Stomach (tissue), 8 donors: ENCODE measurements at regions not wholly inside any gene's neighbourhood (a gene's known extent, or its start where the extent isn't known, plus 50 kb on each side); places are given as distances from the start of the nearest gene placed in this dataset.
A peak's percentile ranks its signal among the peaks of the same experiment; 100 is the strongest.

Source experiments
- DNase-seq, 2 donors: peaks; one replicate each; pipeline versions ENCODE4 v3.0.0 to v3.0.0-alpha.2; 2013 to 2019
- H3K27ac ChIP-seq, 5 donors: fragments of 200-600 bp in 4 of 5; sonication (generic) in 4 of 5; one replicate each; pipeline ENCODE4 v1.5.1; 2013 to 2019; ENCODE audit warnings: mild to moderate bottlenecking in 1 of 5, moderate library complexity in 1 of 5
- H3K27me3 ChIP-seq, 3 donors: fragments of 200-600 bp; sonication (generic); one replicate each; pipeline ENCODE4 v1.5.1; 2017 to 2019; ENCODE audit warnings: mixed run types in 1 of 3
- H3K36me3 ChIP-seq, 4 donors: fragments of 200-600 bp; sonication (generic); 1 replicate in 3 of 4; 2 replicates in 1 of 4; pipeline ENCODE4 v1.5.1; 2016 to 2019
- H3K4me1 ChIP-seq, 4 donors: fragments of 200-600 bp; sonication (generic); one replicate each; pipeline ENCODE4 v1.5.1; 2016 to 2019
- H3K4me3 ChIP-seq, 4 donors: fragments of 200-600 bp; sonication (generic) in 3 of 4; one replicate each; pipeline ENCODE4 v1.5.1; 2016 to 2019; ENCODE audit warnings: mild to moderate bottlenecking in 1 of 4
- H3K9me3 ChIP-seq, 4 donors: fragments of 200-600 bp; sonication (generic); one replicate each; pipeline ENCODE4 v1.5.1; 2016 to 2019
- EP300 ChIP-seq: sonication (generic); formaldehyde crosslinking; IDR thresholded peaks from one replicate; pipeline ENCODE4 v1.6.1; 2017; ENCODE audit warnings: antibody characterized with exemption
- POLR2A ChIP-seq, 4 donors: fragments of 450-650 bp; IDR thresholded peaks; one replicate each; pipeline ENCODE4 v1.6.1; 2016; ENCODE audit warnings: antibody characterized with exemption in 4 of 4, control low read depth in 2 of 4, mild to moderate bottlenecking in 1 of 4, moderate library complexity in 1 of 4
- POLR2AphosphoS5 ChIP-seq, 3 donors: sonication (generic); formaldehyde crosslinking; IDR thresholded peaks; one replicate each; pipeline ENCODE4 v1.6.1; 2016; ENCODE audit warnings: antibody characterized with exemption in 3 of 3
- WGBS, 5 donors: extraction: QIAGEN DNeasy Blood & Tissue Kit in 3 of 5; methylation state at CpG; one replicate each; pipeline versions ENCODE4 v1.1.5 to v1.1.7; 2013 to 2018; 5-methylcytosine and 5-hydroxymethylcytosine counted together
- intact Hi-C: fragments of 100-400 bp; cut with DNase I; formaldehyde crosslinking; loops from one replicate; pipeline ENCODE4 v1.15.1; 2023; ENCODE audit warnings: low total_unique reads
- TF ChIP-seq, protein P1 (sequence below), 7 experiments: fragments of 450-650 bp in 4 of 7; fragments of 200-600 bp in 3 of 7; sonication (generic) in 3 of 7; IDR thresholded peaks; one replicate each; pipeline ENCODE4 v1.5.1; 2016 to 2019; ENCODE audit warnings: antibody characterized with exemption in 7 of 7, control low read depth in 2 of 7, mild to moderate bottlenecking in 1 of 7
- donor health status: healthy with polysubstance abuse.
- donor health status: Bipolar disorder and iron deficiency.
- donor health status: healthy.

DNA sequence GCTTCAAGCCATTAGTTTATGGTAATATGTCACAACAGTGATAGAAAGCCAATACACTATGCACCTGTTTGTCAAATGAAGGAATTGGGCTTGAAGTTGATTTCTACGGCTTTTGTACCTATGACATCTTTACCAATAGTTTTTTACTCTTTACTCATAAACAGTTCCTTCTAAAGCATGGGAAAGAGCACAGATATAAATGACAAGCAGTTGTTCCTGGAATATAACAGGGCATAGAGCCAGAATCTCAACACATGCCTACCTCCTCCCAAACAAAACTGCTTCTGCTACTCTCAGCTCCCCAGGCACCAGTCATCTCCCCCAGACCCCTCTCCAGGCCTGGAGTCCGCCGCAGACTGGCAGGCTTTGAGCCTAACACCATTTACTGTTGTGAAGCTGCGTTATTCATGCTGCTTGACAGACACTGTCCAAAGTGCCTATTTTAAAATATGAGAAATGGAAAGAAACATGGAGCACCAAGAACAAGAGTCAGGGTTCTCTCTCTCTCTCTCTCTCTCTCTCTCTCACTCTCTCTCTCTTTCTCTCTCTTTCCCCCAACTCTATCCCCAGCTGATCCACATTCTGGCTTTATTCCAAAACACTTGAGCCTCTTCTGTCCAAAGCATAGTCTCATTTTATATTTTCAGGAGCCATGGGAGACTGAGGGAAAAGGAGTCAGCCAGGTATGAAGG, 111.6 kb downstream of the ADRB2 start:
- Histone ChIP-seq H3K27ac (no peak overlapping the region), H3K4me1 (peaks cover 0 to 4% (median 2%) of the 10 kb centered on the region in 4 donors), H3K27me3 (no peaks in the 10 kb centered on the region), H3K36me3 (no peaks in the 10 kb centered on the region), H3K4me3 (no peak overlapping the region), H3K9me3 (no peaks in the 10 kb centered on the region)
- no peak for TF ChIP-seq EP300
- TF ChIP-seq, protein P1, sequence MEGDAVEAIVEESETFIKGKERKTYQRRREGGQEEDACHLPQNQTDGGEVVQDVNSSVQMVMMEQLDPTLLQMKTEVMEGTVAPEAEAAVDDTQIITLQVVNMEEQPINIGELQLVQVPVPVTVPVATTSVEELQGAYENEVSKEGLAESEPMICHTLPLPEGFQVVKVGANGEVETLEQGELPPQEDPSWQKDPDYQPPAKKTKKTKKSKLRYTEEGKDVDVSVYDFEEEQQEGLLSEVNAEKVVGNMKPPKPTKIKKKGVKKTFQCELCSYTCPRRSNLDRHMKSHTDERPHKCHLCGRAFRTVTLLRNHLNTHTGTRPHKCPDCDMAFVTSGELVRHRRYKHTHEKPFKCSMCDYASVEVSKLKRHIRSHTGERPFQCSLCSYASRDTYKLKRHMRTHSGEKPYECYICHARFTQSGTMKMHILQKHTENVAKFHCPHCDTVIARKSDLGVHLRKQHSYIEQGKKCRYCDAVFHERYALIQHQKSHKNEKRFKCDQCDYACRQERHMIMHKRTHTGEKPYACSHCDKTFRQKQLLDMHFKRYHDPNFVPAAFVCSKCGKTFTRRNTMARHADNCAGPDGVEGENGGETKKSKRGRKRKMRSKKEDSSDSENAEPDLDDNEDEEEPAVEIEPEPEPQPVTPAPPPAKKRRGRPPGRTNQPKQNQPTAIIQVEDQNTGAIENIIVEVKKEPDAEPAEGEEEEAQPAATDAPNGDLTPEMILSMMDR (IDR thresholded peaks at IDR 0.05) = no peak
- no peak for TF ChIP-seq POLR2AphosphoS5 (IDR thresholded peaks at IDR 0.05)
- no peak for TF ChIP-seq POLR2A (IDR thresholded peaks at IDR 0.05)
- intact Hi-C loops = no loop called here
- WGBS, 5 donors = 76 to 94% (median 91%) methylated on average over 4 of the region's 4 CpGs
- peak in 1 of 2 donors; percentile 28 for DNase-seq

DNA sequence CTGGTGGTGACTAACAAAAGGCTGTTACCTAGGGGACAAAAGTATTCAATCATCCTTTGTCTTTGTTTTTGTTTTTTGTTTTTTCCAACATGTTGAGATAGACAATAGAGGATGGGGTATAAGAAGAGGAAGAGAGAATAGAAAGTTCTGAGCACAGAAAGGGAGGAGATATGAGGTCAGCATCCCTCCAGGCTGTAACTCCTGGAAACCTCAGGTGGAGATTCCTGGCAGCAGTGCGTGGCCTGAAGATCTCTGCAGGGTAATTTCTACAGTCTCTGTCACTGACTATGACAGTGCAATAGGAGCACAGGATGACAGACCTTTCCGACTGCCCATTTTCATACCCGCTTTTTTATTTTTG, 112.1 kb downstream of the ADRB2 start:
- Histone ChIP-seq H3K9me3 (no peaks in the 10 kb centered on the region), H3K27me3 (no peaks in the 10 kb centered on the region), H3K4me1 (peaks cover 0 to 4% (median 2%) of the 10 kb centered on the region in 4 donors), H3K4me3 (no peak overlapping the region), H3K36me3 (no peaks in the 10 kb centered on the region), H3K27ac (no peak overlapping the region)
- TF ChIP-seq EP300 (no peak), POLR2A (IDR thresholded peaks at IDR 0.05) (no peak), POLR2AphosphoS5 (IDR thresholded peaks at IDR 0.05) (no peak)
- TF ChIP-seq, protein P1 (IDR thresholded peaks at IDR 0.05) = no peak
- intact Hi-C loops = no loop called here
- no peak for DNase-seq
- 93 to 96% (median 94%) methylated on average over 3 of the region's 3 CpGs for WGBS, 5 donors

- H3K9me3 ChIP-seq = no peaks in the 10 kb centered on the region
- no peak overlapping the region for H3K27ac ChIP-seq
- TF ChIP-seq POLR2A (IDR thresholded peaks at IDR 0.05) (no peak), EP300 (no peak), POLR2AphosphoS5 (IDR thresholded peaks at IDR 0.05) (peak in 2 of 3 donors; percentile 24 to 57)
- TF ChIP-seq, protein P1 (IDR thresholded peaks at IDR 0.05) = no peak
- H3K4me1 ChIP-seq = peaks cover 0 to 4% (median 2%) of the 10 kb centered on the region in 4 donors
- intact Hi-C loops = no loop called here
- H3K4me3 ChIP-seq = no peak overlapping the region
- WGBS, 5 donors = 54 to 81% (median 74%) methylated on average over 1 of the region's 1 CpG
- no peaks in the 10 kb centered on the region for H3K27me3 ChIP-seq
- H3K36me3 ChIP-seq = no peaks in the 10 kb centered on the region
- DNase-seq = no peak
Observed at GRCh38 chr5:148939676-148940075, 113.3 kb downstream of the ADRB2 start.

- TF ChIP-seq POLR2AphosphoS5 (IDR thresholded peaks at IDR 0.05) (no peak), EP300 (no peak), POLR2A (IDR thresholded peaks at IDR 0.05) (no peak)
- TF ChIP-seq, protein P1 (IDR thresholded peaks at IDR 0.05) = no peak
- intact Hi-C loops = no loop called here
Observed at GRCh38 chr5:148941810-148942209, 115.4 kb downstream of the ADRB2 start.

More at GRCh38 chr5:148941810-148942209, 115.4 kb downstream of the ADRB2 start:
- 0 to 82% (median 0%) methylated on average over 1 of the region's 1 CpG for WGBS, 5 donors
- Histone ChIP-seq H3K9me3 (no peaks in the 10 kb centered on the region), H3K4me3 (no peak overlapping the region), H3K4me1 (peaks cover 0 to 4% (median 2%) of the 10 kb centered on the region in 4 donors), H3K36me3 (no peaks in the 10 kb centered on the region), H3K27me3 (no peaks in the 10 kb centered on the region), H3K27ac (no peak overlapping the region)
- no peak for DNase-seq
